ENCODE measurements at regions not wholly inside any gene's neighbourhood (a gene's known extent, or its start where the extent isn't known, plus 50 kb on each side); places are given as distances from the start of the nearest gene placed in this dataset.

GRCh38 chr5:147167529-147167928 is 67.3 kb upstream of the STK32A start:
- no peak for DNase-seq (ENCODE audit: low read depth)

GRCh38 chr5:147168578-147169327 is 66.1 kb upstream of the STK32A start:
- DNase-seq (ENCODE audit: low read depth): peak; percentile 89

- peak; percentile 66 for DNase-seq (ENCODE audit: low read depth)
Observed at GRCh38 chr5:147169399-147169798, 65.4 kb upstream of the STK32A start.

GRCh38 chr5:147169901-147170300 is 64.9 kb upstream of the STK32A start:
- no peak for DNase-seq (ENCODE audit: low read depth)

GRCh38 chr5:147170603-147171002 is 64.2 kb upstream of the STK32A start:
- peak; percentile 19 for DNase-seq (ENCODE audit: low read depth)

GRCh38 chr5:147174671-147175265 is 60.1 kb upstream of the STK32A start:
- no peak for DNase-seq (ENCODE audit: low read depth)

- DNase-seq (ENCODE audit: low read depth): no peak
Observed at GRCh38 chr5:147175516-147176097, 59.2 kb upstream of the STK32A start.

GRCh38 chr5:147176422-147176821 is 58.4 kb upstream of the STK32A start:
- DNase-seq (ENCODE audit: low read depth): no peak

GRCh38 chr5:147177125-147177840 is 57.5 kb upstream of the STK32A start:
- DNase-seq (ENCODE audit: low read depth): peak; percentile 46

GRCh38 chr5:147179562-147180147 is 55.2 kb upstream of the STK32A start:
- no peak for DNase-seq (ENCODE audit: low read depth)

- no peak for DNase-seq (ENCODE audit: low read depth)
Observed at GRCh38 chr5:147180751-147181150, 54.1 kb upstream of the STK32A start.

All from myocyte (in vitro differentiated cells).